ENCODE measurements at regions not wholly inside any gene's neighbourhood (a gene's known extent, or its start where the extent isn't known, plus 50 kb on each side); places are given as distances from the start of the nearest gene placed in this dataset.

DNA sequence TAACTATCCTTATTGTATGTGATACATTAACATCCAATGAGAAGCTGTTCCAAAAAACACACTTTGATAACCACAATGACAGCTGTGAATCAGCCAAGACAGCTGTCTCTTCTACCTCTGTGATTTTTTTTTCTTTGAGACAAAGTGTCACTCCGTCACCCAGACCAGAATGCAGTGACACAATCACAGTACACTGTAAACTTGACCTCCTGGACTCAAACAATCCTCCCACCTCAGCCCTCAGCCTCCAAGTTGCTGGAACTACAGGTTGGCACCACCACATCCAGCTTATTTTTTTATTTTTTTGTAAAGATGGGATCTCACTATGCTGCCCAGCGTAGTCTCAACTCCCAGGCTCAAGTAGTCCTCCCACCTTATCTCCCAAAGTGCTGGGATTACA, 73.5 kb upstream of the TMCO5A start:
- no peak for DNase-seq
- no peak overlapping the region for H3K27ac Mint-ChIP-seq
- no peak overlapping the region for H4K91ac ChIP-seq (ENCODE audit: insufficient read length, low read depth, low read length)
- H3K23me2 ChIP-seq (ENCODE audit: insufficient read length, low read depth, low read length, poor library complexity, severe bottlenecking), result no peaks in the 10 kb centered on the region
- peaks cover 2% of the 10 kb centered on the region; the same call in 1 of the 2 replicates for H3K27me3 Mint-ChIP-seq (ENCODE audit: low read depth)
- H3K23ac ChIP-seq (ENCODE audit: insufficient read length, low read depth, low read length), result no peak overlapping the region
- H3K9ac ChIP-seq (ENCODE audit: extremely low read depth, insufficient read length, low read length), result no peak overlapping the region
- no peaks in the 10 kb centered on the region for H3K4me1 Mint-ChIP-seq
- H3K27ac ChIP-seq (ENCODE audit: insufficient read length, low read depth, low read length), result no peak overlapping the region
- no peak overlapping the region for H3K4ac ChIP-seq (ENCODE audit: low read depth, low read length)
- H2BK20ac ChIP-seq (ENCODE audit: low read depth, low read length, poor library complexity, severe bottlenecking), result no peak overlapping the region
- TF ChIP-seq, protein P1, sequence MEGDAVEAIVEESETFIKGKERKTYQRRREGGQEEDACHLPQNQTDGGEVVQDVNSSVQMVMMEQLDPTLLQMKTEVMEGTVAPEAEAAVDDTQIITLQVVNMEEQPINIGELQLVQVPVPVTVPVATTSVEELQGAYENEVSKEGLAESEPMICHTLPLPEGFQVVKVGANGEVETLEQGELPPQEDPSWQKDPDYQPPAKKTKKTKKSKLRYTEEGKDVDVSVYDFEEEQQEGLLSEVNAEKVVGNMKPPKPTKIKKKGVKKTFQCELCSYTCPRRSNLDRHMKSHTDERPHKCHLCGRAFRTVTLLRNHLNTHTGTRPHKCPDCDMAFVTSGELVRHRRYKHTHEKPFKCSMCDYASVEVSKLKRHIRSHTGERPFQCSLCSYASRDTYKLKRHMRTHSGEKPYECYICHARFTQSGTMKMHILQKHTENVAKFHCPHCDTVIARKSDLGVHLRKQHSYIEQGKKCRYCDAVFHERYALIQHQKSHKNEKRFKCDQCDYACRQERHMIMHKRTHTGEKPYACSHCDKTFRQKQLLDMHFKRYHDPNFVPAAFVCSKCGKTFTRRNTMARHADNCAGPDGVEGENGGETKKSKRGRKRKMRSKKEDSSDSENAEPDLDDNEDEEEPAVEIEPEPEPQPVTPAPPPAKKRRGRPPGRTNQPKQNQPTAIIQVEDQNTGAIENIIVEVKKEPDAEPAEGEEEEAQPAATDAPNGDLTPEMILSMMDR (conservative IDR thresholded peaks at IDR 0.05), result no peak
- no peaks in the 10 kb centered on the region for H4K20me1 ChIP-seq (ENCODE audit: control insufficient read depth, insufficient read depth, insufficient read length)
- H3K9me3 Mint-ChIP-seq, result peaks cover 2 to 14% of the 10 kb centered on the region in 2 experiments; a peak in 4 of 5 replicates
- H3K14ac ChIP-seq (ENCODE audit: insufficient read depth, low read length), result no peak overlapping the region
- H3K4me2 ChIP-seq (ENCODE audit: insufficient read depth, insufficient read length, low read length), result no peak overlapping the region
- no peak overlapping the region for H2AFZ ChIP-seq (ENCODE audit: low read length)
- no peak overlapping the region for H2BK5ac ChIP-seq (ENCODE audit: insufficient read length, low read length)
- no peaks in the 10 kb centered on the region for H3K79me2 ChIP-seq (ENCODE audit: insufficient read depth, low read length)
- no peaks in the 10 kb centered on the region for H3K4me1 ChIP-seq (ENCODE audit: insufficient read depth, low read length)
- no peaks in the 10 kb centered on the region for H3K9me3 ChIP-seq (ENCODE audit: control insufficient read depth, low read depth, low read length)
- no peaks in the 10 kb centered on the region for H3K27me3 ChIP-seq (ENCODE audit: insufficient read depth, low read length)
- no peaks in the 10 kb centered on the region for H3K79me1 ChIP-seq (ENCODE audit: insufficient read depth, low read depth, low read length, poor library complexity, severe bottlenecking)
- H4K5ac ChIP-seq (ENCODE audit: insufficient read length, low read depth, low read length), result no peak overlapping the region
- H3K18ac ChIP-seq (ENCODE audit: insufficient read length, low read depth, low read length), result no peak overlapping the region
- no peak overlapping the region for H3K4me3 Mint-ChIP-seq
- no CpG with 5 or more reads among the region's 2 CpGs for WGBS (ENCODE audit: extremely low coverage, insufficient read length, low lambda C conversion rate)
- H2BK120ac ChIP-seq (ENCODE audit: low read depth, low read length, poor library complexity, severe bottlenecking), result no peak overlapping the region
- no peak overlapping the region for H3K56ac ChIP-seq (ENCODE audit: insufficient read length, low read depth, low read length)
- H4K8ac ChIP-seq (replicated peaks; ENCODE audit: insufficient read length, low read depth, low read length), result no peak overlapping the region
- no peak overlapping the region for H2AK5ac ChIP-seq (ENCODE audit: insufficient read length, low read length)
- no peak overlapping the region for H2BK12ac ChIP-seq (ENCODE audit: insufficient read length, low read depth, low read length)
- H2BK15ac ChIP-seq (ENCODE audit: low read depth, low read length), result no peak overlapping the region
- peaks cover 0 to 6% (median 2%) of the 10 kb centered on the region in 3 experiments; a peak in 2 of 7 replicates for H3K36me3 Mint-ChIP-seq (ENCODE audit: insufficient read depth in 1 of 3, low read depth in 3 of 3)
- no peak overlapping the region for H3T11ph ChIP-seq (ENCODE audit: low read length)
